ENCODE measurements at regions not wholly inside any gene's neighbourhood (a gene's known extent, or its start where the extent isn't known, plus 50 kb on each side); places are given as distances from the start of the nearest gene placed in this dataset.

- Histone ChIP-seq H3K36me3 (ENCODE audit: insufficient read depth in 1 of 2, low read depth in 1 of 2) (no peaks in the 10 kb centered on the region), H3K4me3 (no peak overlapping the region), H3K27ac (no peak overlapping the region), H3K4me1 (no peaks in the 10 kb centered on the region), H3K27me3 (ENCODE audit: insufficient read depth in 3 of 3, low read length in 2 of 3) (no peaks in the 10 kb centered on the region), H3K9me3 (no peaks in the 10 kb centered on the region)
- 35 to 49% (median 35%) methylated on average over 5 of the region's 5 CpGs for WGBS, 3 donors
- no peak for TF ChIP-seq CTCF (IDR thresholded peaks at IDR 0.05)
- DNase-seq, result no peak
- intact Hi-C loops (cut with DNase I), result loop anchor here in 1 of 2 donors (5.0 kb wide), 1 partner anchor 154 kb away; no protein-coding TSS in a partner anchor
- peak in 1 of 4 donors; percentile 33 for ATAC-seq
Observed at GRCh38 chr5:68441309-68442073, 225.9 kb downstream of the PIK3R1 start.

GRCh38 chr5:68443091-68443490 is 227.5 kb downstream of the PIK3R1 start:
- intact Hi-C loops (cut with DNase I), result loop anchor here in 1 of 2 donors (5.0 kb wide), 1 partner anchor 156 kb away; no protein-coding TSS in a partner anchor
- DNase-seq (no peak), ATAC-seq (no peak)
- no peak overlapping the region for H3K4me3 ChIP-seq
- TF ChIP-seq CTCF (IDR thresholded peaks at IDR 0.05), result no peak
- no peaks in the 10 kb centered on the region for H3K9me3 ChIP-seq
- no peak overlapping the region for H3K27ac ChIP-seq
- H3K4me1 ChIP-seq, result no peaks in the 10 kb centered on the region
- H3K27me3 ChIP-seq (ENCODE audit: insufficient read depth in 3 of 3, low read length in 2 of 3), result no peaks in the 10 kb centered on the region
- H3K36me3 ChIP-seq (ENCODE audit: insufficient read depth in 1 of 2, low read depth in 1 of 2), result no peaks in the 10 kb centered on the region
- WGBS, 3 donors, result 94 to 97% (median 96%) methylated on average over 4 of the region's 4 CpGs

- DNase-seq (no peak), ATAC-seq (no peak)
- no peak overlapping the region for H3K4me3 ChIP-seq
- peak overlapping the region; percentile 5 for H3K27ac ChIP-seq
- H3K36me3 ChIP-seq (ENCODE audit: insufficient read depth in 1 of 2, low read depth in 1 of 2), result no peaks in the 10 kb centered on the region
- H3K4me1 ChIP-seq, result peaks cover 2% of the 10 kb centered on the region
- intact Hi-C loops (cut with DNase I), result loop anchor here in 1 of 2 donors (5.0 kb wide), 1 partner anchor 157 kb away; no protein-coding TSS in a partner anchor
- no peaks in the 10 kb centered on the region for H3K27me3 ChIP-seq (ENCODE audit: insufficient read depth in 3 of 3, low read length in 2 of 3)
- H3K9me3 ChIP-seq, result no peaks in the 10 kb centered on the region
- no peak for TF ChIP-seq CTCF (IDR thresholded peaks at IDR 0.05)
- WGBS, 3 donors, result 48 to 66% (median 51%) methylated on average over 1 of the region's 1 CpG
Observed at GRCh38 chr5:68444048-68444447, 228.5 kb downstream of the PIK3R1 start.

GRCh38 chr5:68444833-68445232 is 229.3 kb downstream of the PIK3R1 start:
- no peaks in the 10 kb centered on the region for H3K36me3 ChIP-seq (ENCODE audit: insufficient read depth in 1 of 2, low read depth in 1 of 2)
- intact Hi-C loops (cut with DNase I), result loop anchor here in 1 of 2 donors (5.0 kb wide), 1 partner anchor 158 kb away; no protein-coding TSS in a partner anchor

More at GRCh38 chr5:68444833-68445232, 229.3 kb downstream of the PIK3R1 start:
- no peaks in the 10 kb centered on the region for H3K9me3 ChIP-seq
- no peak overlapping the region for H3K27ac ChIP-seq
- no peak for ATAC-seq
- DNase-seq, result no peak
- TF ChIP-seq CTCF (IDR thresholded peaks at IDR 0.05), result no peak
- H3K4me3 ChIP-seq, result no peak overlapping the region
- 29 to 37% (median 30%) methylated on average over 5 of the region's 5 CpGs for WGBS, 3 donors
- H3K27me3 ChIP-seq (ENCODE audit: insufficient read depth in 3 of 3, low read length in 2 of 3), result no peaks in the 10 kb centered on the region
- H3K4me1 ChIP-seq, result peaks cover 9% of the 10 kb centered on the region
